ENCODE measurements at regions not wholly inside any gene's neighbourhood (a gene's known extent, or its start where the extent isn't known, plus 50 kb on each side); places are given as distances from the start of the nearest gene placed in this dataset.

GRCh38 chr15:62840526-62841268 lies 201.8 kb upstream of the TPM1 start:
- DNase-seq: no peak

DNA sequence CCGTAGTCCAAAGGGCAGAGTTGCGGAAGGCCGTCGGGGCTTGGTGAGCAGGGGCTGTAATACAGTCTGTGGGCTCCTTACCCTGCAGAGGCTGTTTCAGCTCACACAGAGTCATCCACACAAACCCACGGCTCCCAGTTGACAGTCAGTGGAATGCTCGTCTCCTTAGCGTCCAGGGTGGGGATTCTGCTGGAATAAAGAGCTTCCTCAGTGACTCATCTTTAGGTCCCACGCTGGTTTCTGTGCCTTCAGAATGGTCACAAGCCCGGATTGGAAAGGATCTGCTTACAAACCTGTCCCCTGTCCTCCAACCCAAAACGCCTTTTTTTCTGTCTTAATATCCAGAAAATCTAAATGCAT lies 201.3 kb upstream of the TPM1 start:
- DNase-seq: no peak

GRCh38 chr15:62841891-62842559 lies 200.5 kb upstream of the TPM1 start:
- DNase-seq: no peak

DNA sequence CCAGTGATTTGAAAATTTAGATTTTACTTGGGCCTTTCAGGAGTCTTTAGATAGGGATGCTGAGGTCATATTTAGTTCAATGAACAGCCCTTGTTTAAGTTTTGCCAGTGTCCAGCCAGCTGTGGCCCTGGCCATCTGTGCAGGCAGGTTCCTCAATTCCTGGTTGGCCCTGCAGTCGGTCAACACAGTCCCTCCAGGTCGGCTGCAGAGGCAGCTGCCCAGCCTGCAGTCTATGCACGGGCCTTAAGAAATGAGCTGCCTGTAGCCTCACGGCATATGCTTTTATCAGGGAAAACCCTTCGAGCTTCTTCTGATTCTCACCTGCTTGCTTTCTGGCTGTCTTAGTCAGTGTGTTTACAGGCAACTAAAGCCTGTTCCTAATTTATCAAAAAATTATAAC lies 199.2 kb upstream of the TPM1 start:
- DNase-seq: no peak

DNA sequence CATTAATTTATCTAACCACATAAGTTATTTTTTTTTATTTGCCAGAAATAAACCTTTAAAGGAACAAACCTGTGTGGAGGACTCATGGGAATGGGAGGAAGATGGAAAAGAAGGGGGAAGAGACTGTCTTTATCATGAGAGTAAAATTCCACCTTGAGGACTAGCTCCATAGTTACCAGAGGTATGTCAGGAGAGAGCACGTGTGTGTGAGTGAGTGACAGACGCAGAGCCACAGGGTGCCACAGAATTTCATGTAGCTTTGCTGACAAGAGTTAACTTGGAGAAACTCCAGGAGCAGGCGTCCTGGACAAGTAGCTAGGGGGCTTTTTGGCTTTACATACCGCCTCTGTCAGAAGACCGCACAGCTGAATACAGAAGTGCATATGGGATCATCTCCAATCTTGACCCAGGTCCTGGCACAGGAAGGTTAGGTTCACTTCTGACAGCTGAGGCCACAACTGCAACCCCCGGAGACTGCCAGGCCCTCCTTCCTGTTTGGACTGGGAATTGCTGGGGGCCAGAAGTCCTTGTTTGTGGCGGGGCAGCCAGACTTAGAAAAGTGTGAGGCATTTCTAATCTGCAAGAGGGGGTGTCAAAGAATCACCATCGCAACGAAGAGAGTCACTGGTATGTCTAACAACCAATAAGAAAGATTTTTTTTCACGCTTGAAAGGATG lies 197.8 kb upstream of the TPM1 start:
- no peak for DNase-seq

DNA sequence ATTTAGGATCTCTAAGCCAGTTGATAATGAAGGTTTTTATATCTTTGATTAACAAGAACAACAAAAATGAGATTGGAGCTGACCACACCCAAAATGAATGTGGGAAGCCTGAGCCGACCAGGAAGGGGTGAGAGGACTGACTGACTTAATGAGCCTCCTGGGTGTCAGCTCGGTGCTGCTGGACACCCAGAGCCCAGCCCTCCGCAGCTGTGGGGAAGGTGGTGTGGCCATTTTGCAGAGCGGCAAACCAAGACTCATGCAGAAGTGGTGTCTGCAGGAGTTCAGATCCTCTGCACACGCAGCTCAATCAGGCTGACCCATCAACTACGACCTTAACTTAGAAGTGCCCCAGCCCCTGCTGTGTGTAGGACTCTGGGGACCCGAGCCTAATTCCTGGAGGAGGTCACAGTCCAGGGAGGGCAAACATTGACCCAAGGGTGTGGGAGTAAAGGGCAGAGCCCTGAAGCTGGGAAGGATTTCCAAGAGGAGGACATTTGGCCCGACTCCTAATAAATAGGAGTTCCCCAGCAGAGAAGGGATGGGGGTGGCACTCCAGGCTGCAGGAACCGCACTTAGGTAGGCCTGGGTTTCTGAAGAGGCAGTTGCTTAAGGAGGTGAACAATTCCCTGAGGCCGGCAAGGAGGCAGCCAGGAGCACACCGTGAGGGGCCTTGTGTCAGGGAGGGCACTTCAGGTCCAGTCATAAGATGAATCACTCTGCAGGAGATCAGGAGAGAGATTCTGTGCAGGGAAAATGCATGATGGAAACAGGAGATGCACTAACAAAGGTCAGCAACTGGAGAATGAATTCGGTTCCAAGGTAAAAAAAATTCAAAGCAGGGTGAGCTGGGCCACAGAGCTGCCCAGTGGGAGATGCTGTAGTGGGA lies 197.1 kb upstream of the TPM1 start:
- DNase-seq: no peak

GRCh38 chr15:62846131-62846804 lies 196.3 kb upstream of the TPM1 start:
- no peak for DNase-seq

DNA sequence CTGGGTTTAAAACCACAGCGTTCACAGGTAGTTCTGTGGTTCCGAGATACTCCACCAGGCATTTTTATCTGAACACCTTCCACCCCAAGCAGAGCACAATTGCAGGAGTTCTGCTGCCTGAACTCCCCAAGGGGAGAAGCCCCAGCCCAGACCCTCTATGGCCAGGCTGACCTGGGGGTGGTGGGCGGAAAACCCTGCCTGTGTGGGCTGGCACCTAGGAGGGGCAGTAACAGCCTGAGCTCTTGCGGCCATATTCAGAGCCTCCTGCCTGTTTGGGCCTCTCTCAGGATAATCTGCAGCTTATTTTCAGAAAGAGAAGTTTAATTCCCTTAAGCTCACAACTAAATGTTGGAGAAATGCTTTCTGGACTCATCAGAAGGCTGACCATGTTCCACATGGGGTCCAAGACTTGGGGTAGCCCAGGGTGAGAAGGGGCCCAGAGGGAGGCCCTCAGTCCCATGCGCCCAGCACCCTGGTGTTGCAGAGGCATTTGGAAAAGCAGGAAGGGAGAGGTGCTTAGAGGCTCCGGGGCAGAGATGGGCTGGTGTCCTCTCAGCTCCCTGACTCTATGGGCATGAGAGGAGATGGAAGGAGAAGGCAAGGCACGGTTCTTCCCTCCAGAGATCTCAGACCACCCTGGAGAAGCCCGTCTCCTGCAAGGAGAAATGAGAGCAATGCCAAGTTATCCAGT lies 195.6 kb upstream of the TPM1 start:
- DNase-seq: no peak

- no peak for DNase-seq
These were observed 194.6 kb upstream of the TPM1 start for GRCh38 chr15:62847900-62848489.

GRCh38 chr15:62848632-62849050 lies 193.9 kb upstream of the TPM1 start:
- peak; percentile 38 for DNase-seq

DNA sequence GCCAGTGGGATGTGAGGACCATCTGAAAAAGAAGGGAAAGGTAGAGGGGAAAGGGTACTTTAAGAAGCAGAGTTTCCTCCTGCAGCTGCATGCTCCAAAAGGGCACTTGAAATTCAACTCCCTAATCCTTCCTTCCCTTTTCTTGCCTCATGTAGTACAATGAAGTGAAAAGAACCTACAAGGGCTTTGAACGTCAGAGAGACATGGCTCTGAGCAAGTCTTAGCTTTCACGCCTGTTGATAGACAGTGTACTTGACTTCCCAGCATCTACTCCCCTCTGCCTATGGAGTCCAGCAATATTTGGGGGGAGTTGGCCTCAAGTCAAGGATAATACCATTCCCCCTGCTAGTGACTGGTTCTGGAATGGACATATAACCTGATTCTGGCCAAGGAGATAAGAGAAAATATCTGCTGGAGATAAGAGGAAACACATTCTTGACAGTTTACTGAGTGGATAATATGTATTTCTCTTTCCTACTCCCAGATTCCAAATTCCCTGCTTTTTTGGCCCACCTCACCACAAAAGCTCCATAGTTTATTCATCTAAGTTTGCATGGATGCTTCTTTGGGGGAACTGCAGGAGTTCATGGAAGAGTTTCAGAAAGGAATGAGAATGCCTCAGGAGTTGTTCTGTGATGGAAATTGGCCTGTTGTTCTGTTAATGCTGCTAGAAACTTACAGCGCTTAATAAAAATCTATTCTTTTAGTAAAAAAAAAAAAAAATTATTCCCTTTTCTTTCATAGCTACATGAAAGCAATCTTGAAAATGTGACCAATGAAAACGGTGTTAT lies 193.0 kb upstream of the TPM1 start:
- no peak for DNase-seq

DNA sequence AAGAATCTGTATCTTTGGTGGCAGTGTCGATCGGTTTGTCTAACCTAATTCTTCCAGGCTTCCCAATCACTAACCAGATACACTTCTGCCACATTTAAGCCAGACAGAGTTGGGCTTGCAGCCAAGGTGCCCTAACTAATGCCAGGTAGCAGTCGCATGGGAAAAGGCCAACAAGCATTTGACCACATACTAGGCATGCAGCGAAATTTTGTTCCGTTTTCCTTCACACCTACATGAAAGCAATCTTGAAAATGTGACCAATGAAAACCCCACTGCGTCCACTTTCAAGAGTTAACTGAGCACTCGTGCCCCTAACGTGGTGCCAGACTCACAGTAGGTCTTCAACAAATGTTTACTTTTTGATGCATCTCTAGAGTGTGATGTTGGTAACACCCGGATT lies 192.2 kb upstream of the TPM1 start:
- DNase-seq: no peak

DNA sequence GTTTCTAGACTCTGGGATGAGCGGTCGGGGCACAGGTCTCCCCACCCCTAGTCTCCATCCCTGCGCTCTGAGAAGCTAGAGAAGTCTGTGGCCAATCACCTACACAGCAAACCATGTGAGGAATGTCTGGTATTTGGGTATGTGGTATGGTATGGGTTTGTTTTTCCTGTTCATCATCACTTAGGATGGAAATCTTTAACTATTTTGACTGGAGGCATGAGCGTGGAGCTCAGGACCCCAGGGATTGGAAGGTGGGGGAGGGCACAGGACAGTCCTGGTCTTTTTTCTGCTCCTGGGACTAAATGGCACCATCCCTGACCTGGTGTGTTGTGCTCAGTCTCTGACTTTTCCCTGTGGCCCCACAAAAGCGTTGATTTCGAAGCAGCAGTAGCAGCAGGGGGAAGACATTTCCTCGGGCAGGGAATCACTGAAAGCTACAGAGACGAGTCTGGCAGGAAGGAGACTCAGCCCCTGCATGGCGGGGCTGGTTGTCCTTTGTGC lies 191.7 kb upstream of the TPM1 start:
- DNase-seq: peak; percentile 27

- no peak for DNase-seq
These were observed 189.3 kb upstream of the TPM1 start for GRCh38 chr15:62853114-62853840.

- peak; percentile 14 for DNase-seq
These were observed 188.7 kb upstream of the TPM1 start for GRCh38 chr15:62853841-62854225.

DNA sequence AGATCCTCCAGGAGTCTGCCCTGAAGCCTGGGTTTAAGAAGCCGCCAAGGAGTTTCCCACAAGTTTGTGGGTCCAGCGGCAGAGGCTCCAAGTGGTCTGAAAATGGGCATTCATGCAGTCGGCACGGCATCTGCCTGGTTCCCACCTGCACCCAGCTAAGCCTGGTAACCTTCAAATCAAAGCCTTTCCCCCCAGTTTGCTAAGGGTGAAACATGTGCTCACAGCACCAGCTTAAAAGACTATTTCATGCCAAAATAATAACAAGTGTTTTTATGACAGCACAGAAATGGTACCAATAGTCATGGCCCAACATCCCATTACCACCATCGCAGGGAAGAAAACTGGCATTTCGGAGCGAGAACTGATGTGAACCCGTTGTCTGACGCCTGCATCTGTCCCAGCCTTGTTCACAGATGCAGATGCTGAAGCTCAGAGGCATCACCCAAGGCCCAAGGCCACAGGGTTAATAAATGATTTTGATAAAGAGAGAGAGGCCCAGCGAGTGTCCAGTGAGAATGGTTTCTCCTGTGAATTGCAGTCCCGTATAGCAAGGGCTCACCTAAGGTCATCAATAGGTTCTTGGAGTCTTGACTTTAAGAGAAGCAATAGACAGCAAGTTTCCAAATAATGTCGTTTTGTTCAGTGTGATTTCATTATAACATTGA lies 188.0 kb upstream of the TPM1 start:
- no peak for DNase-seq

GRCh38 chr15:62855085-62855476 lies 187.5 kb upstream of the TPM1 start:
- no peak for DNase-seq
